Subcutaneous abdominal adipose tissue (tissue), 5 donors: ENCODE measurements at regions not wholly inside any gene's neighbourhood (a gene's known extent, or its start where the extent isn't known, plus 50 kb on each side); places are given as distances from the start of the nearest gene placed in this dataset.

Experiments
- H3K27ac ChIP-seq: one replicate; pipeline ENCODE4 v1.7.0; 2013; ENCODE audit warnings: low read depth, mild to moderate bottlenecking, inconsistent platforms, low read length, moderate library complexity
- H3K27me3 ChIP-seq, 5 donors: one replicate each; pipeline ENCODE4 v1.7.0; 2013; ENCODE audit warnings: low read length in 5 of 5, inconsistent platforms in 1 of 5; ENCODE audit not compliant: control insufficient read depth in 5 of 5, insufficient read depth in 4 of 5
- H3K36me3 ChIP-seq, 5 donors: one replicate each; pipeline ENCODE4 v1.7.0; 2013; ENCODE audit warnings: low read length in 5 of 5; ENCODE audit not compliant: control insufficient read depth in 5 of 5, insufficient read depth in 5 of 5
- H3K4me1 ChIP-seq, 5 donors: one replicate each; pipeline ENCODE4 v1.7.0; 2013; ENCODE audit warnings: low read length in 5 of 5, mild to moderate bottlenecking in 3 of 5, moderate library complexity in 1 of 5; ENCODE audit not compliant: control insufficient read depth in 5 of 5, insufficient read depth in 5 of 5
- H3K4me3 ChIP-seq, 5 donors: one replicate each; pipeline ENCODE4 v1.7.0; 2013; ENCODE audit warnings: low read length in 5 of 5, low read depth in 1 of 5
- H3K9ac ChIP-seq, 5 donors: one replicate each; pipeline ENCODE4 v1.7.0; 2013; ENCODE audit warnings: low read length in 5 of 5, mild to moderate bottlenecking in 4 of 5, moderate library complexity in 3 of 5
- H3K9me3 ChIP-seq, 5 donors: one replicate each; pipeline ENCODE4 v1.7.0; 2013; ENCODE audit warnings: low read length in 5 of 5; ENCODE audit not compliant: control insufficient read depth in 5 of 5
- donor health status: healthy.
- donor health status: healthy.
- donor health status: healthy.
- donor health status: healthy.
- donor health status: healthy.

DNA sequence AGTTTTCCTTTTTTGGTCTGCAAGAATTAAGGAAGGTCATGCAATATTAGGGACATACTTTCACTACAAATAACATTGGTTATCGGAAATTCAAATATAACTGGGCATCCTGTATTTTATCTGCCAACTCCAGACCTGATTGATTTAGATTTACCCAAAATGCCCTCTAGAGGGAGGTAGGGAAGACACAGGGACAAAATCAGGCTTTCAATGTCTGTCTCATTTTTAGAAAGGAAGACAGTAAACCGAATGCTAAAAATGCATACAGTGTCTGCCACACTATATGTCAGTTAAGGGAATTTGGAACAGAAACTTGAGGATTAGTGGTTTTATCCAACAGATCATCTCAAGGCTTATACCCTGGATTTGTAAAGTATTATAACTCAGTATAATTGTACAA is 161.7 kb upstream of the SOX9 start:
- Histone ChIP-seq H3K4me3 (no peak overlapping the region), H3K4me1 (no peaks in the 10 kb centered on the region), H3K9ac (no peak overlapping the region), H3K27me3 (no peaks in the 10 kb centered on the region), H3K36me3 (no peaks in the 10 kb centered on the region), H3K9me3 (no peaks in the 10 kb centered on the region), H3K27ac (no peak overlapping the region)

DNA sequence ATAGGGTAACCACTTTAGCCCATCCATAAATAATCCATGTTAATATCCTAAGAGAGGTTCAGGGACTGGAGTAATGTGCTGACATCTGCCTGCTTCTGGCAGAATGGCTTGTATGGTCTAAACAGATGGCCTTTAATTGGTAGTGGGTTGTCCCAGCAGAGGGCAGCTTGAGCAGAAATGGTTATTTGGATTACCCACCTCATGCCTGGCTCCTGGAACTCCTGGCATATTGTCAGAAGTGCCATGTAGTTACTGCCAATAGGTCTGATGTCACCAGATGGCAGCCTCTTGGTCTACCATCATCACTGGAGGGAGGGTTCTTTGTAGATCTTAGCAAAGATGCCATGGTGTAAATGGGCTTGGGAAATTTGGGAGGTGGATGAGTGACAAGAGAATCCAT is 157.5 kb upstream of the SOX9 start:
- Histone ChIP-seq H3K4me1 (no peaks in the 10 kb centered on the region), H3K4me3 (no peak overlapping the region), H3K27me3 (peaks cover 0 to 4% (median 0%) of the 10 kb centered on the region in 5 donors), H3K9me3 (no peaks in the 10 kb centered on the region), H3K27ac (no peak overlapping the region), H3K9ac (no peak overlapping the region), H3K36me3 (no peaks in the 10 kb centered on the region)

DNA sequence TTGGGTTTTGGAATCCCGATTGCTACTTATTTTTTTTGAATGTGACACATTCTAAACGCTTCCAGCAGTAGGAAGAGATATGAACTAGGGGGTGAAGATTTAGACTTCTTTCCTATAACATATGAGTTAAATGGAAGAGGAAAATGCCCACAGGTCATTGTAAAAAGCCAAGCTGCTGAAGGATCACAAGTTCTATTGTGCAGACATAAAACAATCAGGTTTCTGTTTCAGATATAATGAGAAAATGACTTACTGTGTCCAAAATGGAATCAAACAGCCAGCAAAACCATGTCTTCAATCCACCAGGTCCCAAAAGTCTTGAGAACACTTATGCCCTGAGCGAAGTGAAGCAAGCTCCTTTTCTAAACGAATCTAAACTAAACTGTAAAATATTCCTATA is 157.0 kb upstream of the SOX9 start:
- H3K36me3 ChIP-seq: no peaks in the 10 kb centered on the region
- H3K27me3 ChIP-seq: peaks cover 0 to 4% (median 0%) of the 10 kb centered on the region in 5 donors
- no peak overlapping the region for H3K4me3 ChIP-seq
- no peaks in the 10 kb centered on the region for H3K9me3 ChIP-seq
- no peak overlapping the region for H3K9ac ChIP-seq
- no peak overlapping the region for H3K27ac ChIP-seq
- no peaks in the 10 kb centered on the region for H3K4me1 ChIP-seq

DNA sequence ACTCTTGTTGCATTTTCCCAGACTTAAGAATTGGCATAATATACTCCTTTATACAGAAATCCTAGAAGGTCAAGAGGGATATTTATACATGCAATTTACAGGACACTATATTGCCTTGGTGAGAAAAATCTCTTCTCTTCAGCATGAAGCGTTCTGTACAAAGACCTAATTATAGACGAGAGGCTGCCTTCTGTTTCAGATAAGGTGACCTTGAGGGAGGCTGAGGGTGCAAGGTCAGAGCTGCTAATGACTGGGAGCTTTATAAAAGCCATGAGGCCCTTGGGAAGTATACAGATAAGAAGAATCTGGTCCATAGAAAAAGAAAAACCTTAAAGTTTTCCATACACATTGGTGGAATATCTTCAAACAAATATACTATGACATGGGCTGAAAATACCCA is 156.3 kb upstream of the SOX9 start:
- Histone ChIP-seq H3K36me3 (no peaks in the 10 kb centered on the region), H3K4me3 (no peak overlapping the region), H3K27ac (no peak overlapping the region), H3K9ac (no peak overlapping the region), H3K9me3 (no peaks in the 10 kb centered on the region), H3K4me1 (no peaks in the 10 kb centered on the region), H3K27me3 (peaks cover 0 to 4% (median 0%) of the 10 kb centered on the region in 5 donors)

DNA sequence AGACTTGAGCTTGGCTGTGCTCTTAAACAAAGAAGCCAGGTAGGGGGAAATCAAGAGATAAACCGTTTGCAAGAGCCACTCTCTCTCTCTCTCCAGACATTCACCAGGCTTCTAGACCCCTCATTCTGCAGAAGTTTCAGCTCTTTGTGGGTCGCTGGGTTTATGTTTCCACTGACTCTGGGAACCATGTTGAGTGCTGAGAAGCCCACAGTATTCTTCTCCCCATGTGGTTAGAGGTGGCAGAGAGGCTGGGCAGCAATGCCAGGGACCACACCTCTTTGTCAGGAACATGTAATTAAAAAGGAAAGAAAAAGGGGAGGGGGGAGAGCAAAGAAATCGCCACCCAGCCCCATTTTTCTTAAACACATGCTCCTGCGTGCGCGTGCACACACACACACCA is 154.8 kb upstream of the SOX9 start:
- no peak overlapping the region for H3K9ac ChIP-seq
- H3K4me1 ChIP-seq: no peaks in the 10 kb centered on the region
- H3K9me3 ChIP-seq: no peaks in the 10 kb centered on the region
- no peak overlapping the region for H3K27ac ChIP-seq
- H3K4me3 ChIP-seq: no peak overlapping the region
- peaks cover 0 to 4% (median 0%) of the 10 kb centered on the region in 5 donors for H3K27me3 ChIP-seq
- no peaks in the 10 kb centered on the region for H3K36me3 ChIP-seq

DNA sequence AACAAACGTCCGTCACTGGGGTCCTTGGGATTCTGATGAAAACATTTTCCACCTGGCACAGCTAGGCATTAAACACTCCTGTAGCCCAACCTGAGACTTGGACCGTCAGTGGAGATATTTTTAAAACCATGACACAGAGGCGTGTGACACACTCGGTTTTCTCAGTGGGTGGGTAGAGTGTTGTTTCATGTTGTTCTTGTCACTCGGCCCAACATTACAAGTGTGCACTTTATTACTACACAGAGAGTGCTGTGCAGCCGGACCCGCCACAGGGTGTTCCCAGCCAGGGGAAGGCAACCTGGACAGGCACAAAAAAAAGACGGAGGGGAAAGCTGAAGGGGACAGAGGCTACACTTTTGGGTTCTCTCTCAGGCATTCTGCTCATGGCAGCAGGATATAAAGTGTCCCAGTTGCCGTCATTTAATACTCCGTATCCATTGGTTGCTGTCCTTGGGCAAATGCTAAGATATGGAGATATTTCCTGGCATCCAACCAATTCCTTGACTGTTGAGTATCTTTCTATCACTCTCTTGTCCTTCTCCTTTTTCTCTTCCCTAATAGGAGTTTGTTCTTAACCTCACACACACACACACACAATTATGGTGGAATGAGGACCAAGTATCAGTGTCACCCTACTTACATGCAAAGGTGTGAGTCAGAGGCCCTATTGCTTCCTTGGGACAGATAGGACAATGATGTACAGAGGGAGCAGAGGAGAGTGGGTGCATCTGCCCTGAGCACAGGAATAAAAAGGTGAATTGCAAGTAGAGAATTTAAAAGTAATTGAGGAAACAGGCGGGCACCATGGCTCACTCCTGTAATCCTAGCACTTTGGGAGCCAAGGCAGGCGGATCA is 154.1 kb upstream of the SOX9 start:
- no peak overlapping the region for H3K27ac ChIP-seq
- no peaks in the 10 kb centered on the region for H3K9me3 ChIP-seq
- no peaks in the 10 kb centered on the region for H3K36me3 ChIP-seq
- peaks cover 0 to 4% (median 0%) of the 10 kb centered on the region in 5 donors for H3K27me3 ChIP-seq
- H3K9ac ChIP-seq: no peak overlapping the region
- H3K4me1 ChIP-seq: no peaks in the 10 kb centered on the region
- no peak overlapping the region for H3K4me3 ChIP-seq

DNA sequence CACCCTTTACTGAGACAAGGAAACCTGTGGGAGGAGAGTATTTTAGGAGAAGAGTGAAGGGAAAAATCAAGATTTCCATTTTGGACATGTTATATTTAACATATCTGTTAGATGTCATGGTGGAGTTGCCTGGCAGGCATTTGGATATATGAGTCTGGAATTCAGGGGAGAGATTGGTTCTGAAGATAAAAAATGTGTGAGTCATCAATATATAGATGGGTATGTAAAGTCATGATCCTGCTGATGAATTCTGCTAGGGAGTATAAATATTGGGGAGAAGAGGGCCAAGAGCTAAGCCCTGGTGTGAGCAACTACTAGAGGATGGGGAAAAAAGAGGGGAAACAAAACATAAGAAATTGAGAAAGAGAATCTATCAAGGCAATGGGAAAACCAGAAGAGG is 151.3 kb upstream of the SOX9 start:
- Histone ChIP-seq H3K9me3 (no peaks in the 10 kb centered on the region), H3K27ac (no peak overlapping the region), H3K4me3 (no peak overlapping the region), H3K36me3 (no peaks in the 10 kb centered on the region), H3K4me1 (peaks cover 0 to 3% (median 1%) of the 10 kb centered on the region in 5 donors), H3K9ac (no peak overlapping the region), H3K27me3 (peaks cover 0 to 4% (median 0%) of the 10 kb centered on the region in 5 donors)

DNA sequence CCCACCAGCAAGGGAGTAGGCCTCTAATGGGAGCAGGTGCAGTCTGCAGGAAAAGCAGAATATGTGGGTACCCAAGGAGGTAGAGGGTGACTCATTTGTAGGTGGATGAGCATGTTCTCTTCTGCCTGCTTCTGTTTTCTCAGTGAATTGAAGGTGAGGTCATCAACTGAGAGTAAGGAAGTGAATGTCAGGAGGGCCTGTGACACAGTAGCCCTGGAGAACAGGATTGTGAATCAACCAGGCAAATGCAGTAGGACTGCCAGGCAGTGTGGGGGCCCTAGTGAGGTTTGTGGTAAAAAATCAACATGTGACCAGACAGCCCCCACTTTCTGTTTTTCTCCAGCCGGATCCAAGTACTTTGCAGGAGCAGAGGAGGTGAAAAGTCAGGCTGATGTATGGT is 150.5 kb upstream of the SOX9 start:
- no peaks in the 10 kb centered on the region for H3K9me3 ChIP-seq
- no peak overlapping the region for H3K27ac ChIP-seq
- peaks cover 7 to 11% (median 10%) of the 10 kb centered on the region in 5 donors for H3K4me1 ChIP-seq
- no peak overlapping the region for H3K4me3 ChIP-seq
- H3K9ac ChIP-seq: no peak overlapping the region
- peaks cover 0 to 4% (median 0%) of the 10 kb centered on the region in 5 donors for H3K27me3 ChIP-seq
- no peaks in the 10 kb centered on the region for H3K36me3 ChIP-seq

DNA sequence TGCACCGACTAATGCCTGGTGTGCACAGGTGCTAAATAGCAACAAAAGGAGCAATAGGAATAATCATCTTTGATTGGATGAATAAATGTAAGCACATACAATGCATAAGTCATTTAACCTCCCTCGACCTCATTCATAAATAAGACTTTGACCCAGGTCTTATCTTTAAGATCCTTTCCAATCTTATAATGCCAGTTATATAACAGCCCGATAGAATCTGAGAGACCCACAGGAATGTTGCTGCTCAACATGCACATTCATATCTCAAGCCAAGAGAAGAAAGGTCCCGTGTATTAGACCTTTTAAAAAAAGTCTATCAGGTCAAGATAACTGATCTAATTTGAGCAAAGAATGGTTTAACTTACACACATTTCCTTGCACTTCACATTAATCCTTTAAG is 146.8 kb upstream of the SOX9 start:
- Histone ChIP-seq H3K9me3 (no peaks in the 10 kb centered on the region), H3K27me3 (no peaks in the 10 kb centered on the region), H3K4me1 (peaks cover 11 to 23% (median 18%) of the 10 kb centered on the region in 5 donors), H3K9ac (no peak overlapping the region), H3K27ac (no peak overlapping the region), H3K36me3 (no peaks in the 10 kb centered on the region), H3K4me3 (no peak overlapping the region)

DNA sequence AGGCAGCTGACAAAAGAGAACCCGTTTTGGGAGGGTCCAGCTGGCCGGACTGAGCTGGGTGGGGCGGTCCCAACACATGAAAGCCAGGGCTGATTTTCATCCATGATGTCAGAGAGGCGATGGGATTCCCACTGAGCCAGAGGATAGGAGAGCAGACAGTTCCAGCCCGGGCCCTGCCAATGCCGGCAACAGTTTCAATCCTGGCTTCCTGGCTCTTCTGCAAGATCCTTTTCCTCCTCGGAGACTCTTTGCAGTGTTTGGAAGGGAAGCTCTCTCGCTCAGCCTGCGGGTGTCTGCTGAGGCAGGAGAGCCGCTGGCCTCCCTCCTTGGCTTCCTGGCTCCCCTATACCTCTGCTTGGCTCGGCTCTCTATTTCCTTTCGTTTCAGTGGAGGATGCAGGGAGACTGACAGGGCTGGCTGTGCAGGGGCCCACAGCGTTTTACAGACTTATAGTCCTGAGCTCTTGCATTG is 145.5 kb upstream of the SOX9 start:
- no peaks in the 10 kb centered on the region for H3K27me3 ChIP-seq
- H3K4me3 ChIP-seq: peak overlapping the region; percentile 50 to 80 (median 61)
- H3K27ac ChIP-seq: peak overlapping the region; percentile 86

More for the DNA sequence above, 145.5 kb upstream of the SOX9 start:
- no peaks in the 10 kb centered on the region for H3K9me3 ChIP-seq
- H3K36me3 ChIP-seq: no peaks in the 10 kb centered on the region
- H3K9ac ChIP-seq: peak overlapping the region in 4 of 5 donors; percentile 13 to 68 (median 53)
- peaks cover 11 to 23% (median 18%) of the 10 kb centered on the region in 5 donors for H3K4me1 ChIP-seq
